Putamen (tissue), 1 donor: ENCODE measurements at regions not wholly inside any gene's neighbourhood (a gene's known extent, or its start where the extent isn't known, plus 50 kb on each side); places are given as distances from the start of the nearest gene placed in this dataset.

Experiments
- DNase-seq: peaks from one replicate; pipeline ENCODE4 v3.0.0-alpha.2; 2016; ENCODE audit warnings: low spot score

DNA sequence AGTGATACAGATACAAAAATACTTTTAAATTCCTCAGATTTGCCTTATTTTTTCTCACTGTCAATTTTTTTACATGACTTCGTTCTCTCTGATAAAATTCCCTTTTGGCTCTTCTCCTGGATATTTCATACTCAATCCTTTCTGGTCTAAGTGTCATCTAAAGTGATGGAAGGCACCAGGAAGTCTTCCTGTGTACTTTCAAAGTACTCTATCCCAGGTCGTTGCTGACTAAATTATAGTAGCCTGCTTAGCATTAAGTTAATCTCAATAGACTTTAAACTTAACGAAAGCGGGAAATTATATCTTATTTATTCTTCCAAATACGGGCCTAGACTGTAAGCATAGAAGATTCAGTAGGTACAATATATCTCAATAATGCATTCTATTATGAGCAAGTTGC is 67.8 kb downstream of the CASP12 start:
- no peak for DNase-seq

DNA sequence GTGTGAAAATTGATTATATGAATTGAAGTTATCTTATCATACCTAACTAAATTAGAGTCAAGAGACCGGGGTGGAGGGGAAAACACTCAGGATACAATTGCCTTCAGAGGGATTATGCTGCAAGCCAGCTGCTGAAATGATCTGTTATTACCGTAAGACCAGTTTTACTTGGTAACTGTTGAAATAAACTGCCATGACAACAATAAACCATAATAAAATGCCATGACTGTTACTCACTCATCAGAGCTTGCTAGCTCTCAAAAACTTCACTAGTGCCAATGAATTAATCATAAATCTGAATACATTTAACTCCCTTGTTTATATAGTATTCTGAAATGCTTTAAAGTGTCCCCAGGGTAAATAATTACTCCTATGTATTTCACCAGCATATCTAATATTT is 68.2 kb downstream of the CASP12 start:
- DNase-seq, result no peak

DNA sequence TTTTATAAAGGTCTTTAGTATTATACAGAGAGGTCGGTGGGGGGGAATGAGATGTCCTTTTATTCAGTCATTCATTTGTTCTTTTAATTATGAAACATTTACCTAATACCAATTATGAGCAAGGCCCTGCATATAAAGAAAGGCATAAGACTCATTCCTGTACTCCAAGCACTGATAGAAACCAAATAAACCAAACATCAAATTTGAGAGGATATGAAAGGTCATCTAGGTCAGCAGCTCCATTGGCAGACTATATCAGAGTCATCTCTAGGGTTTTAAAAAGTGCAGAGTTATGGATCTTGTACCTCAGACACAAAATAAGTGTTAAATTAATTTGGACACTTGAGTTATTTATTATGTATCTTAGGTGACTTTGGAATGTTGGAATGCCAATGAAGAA is 71.5 kb downstream of the CASP12 start:
- DNase-seq, result no peak

DNA sequence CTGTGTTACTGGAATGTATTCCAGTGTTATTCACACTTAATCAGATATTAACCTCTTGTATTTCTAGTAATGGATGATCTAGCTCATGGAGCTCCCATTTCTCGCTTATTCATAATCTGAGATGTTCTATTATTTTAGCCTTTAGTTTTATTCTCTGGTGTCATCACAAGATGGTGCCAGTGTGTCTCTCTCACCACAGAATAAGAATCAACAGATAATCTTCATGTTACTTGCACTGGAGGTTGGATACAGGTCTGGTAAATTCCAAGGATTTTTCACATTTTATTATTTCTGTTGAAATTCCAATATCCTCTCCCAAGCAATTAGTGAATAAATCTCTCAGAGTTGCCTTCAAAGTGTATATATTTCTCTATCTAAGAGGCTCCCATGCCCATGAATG is 74.6 kb downstream of the CASP12 start:
- no peak for DNase-seq

DNA sequence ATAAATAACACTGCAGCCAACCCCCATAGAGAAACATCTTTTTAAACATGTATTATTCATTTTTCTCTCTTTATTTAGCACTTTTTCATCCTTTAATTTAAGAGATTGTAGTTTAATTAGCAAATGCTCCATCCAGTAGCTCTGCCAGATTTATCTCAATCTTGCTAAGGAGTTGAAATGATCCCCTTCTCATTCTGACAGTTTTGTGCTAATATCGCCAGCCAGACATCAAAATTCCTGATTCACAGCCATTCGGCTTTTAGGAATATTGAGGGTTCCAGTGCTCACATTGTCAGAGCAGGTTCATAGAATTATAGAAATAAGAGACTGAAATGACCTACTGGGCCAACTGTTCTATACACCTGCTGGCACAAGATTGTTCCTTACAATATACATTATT is 77.8 kb downstream of the CASP12 start:
- DNase-seq, result no peak

DNA sequence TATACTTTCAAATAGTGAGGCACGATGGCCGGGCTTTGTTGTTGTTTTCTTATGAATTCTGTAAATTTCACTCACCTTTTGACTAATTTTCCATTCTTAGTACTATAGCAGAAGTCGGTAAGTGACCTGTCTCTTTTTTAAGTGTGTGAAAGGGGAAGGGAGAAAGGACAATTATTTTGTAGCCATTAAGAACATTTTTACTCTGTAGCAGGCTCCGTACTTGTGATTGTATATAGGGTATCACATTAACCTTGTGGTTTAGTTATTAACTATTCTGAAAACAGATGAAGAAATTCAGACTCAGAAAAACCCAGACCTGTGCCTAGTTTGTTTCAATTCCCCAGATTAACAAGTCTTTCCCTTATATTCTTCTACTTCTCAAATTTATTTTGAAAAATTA is 78.7 kb downstream of the CASP12 start:
- DNase-seq, result no peak

DNA sequence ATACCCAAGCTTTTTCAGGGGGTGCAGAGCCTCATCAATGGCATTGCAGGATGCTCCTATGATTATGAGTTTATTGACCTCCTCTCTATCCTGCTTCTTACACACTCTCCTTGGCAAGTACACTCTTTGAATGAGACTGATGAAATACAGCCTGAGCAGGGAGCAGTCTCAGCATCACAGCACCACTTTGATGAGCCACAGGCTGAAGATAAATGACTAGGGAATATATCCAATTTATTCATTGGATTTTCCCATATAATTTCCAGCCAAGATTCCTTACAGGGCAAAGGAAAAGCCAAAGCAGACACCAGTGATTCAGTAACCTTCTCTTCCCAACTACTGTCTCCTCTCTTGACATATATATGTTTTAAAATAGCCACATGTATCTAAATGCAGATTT is 79.2 kb downstream of the CASP12 start:
- no peak for DNase-seq

DNA sequence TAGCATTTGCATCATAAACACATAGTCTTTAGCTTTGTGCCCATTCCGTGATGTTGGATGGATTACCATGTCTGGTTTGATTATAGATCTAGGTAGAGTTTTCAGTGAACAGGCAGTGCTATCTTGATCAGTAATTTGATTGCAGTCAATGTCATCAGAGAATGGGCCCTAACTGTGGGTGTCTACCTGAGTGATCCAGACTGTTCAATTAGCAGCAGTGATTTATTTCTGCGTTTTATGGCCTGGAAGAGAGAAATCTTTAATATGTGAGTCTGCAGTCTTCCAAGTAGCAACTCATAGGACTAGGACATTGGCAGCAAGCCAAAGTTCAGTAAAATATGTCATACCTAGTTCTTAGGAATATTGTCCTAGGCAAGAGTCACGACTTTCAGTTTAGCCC is 80.3 kb downstream of the CASP12 start:
- no peak for DNase-seq

DNA sequence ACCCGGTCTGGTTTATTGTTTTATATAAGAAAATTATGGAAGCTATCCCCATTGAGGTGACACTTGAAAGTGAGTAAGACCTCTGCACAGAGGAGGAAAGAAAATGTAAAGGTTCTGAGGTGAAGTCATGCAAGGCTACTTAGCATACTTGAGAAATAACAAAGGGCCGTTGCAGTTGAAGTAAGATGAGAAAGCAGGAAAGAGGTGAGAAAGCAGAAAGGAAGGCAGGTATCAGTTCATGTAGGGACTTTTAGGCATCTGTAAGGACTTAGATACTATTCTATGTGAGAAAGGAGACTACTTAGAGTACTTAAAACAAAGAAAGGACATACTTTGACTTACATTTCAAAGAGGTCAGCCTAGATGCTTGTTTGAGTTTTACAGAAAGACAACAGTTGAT is 84.7 kb downstream of the CASP12 start:
- DNase-seq, result no peak

DNA sequence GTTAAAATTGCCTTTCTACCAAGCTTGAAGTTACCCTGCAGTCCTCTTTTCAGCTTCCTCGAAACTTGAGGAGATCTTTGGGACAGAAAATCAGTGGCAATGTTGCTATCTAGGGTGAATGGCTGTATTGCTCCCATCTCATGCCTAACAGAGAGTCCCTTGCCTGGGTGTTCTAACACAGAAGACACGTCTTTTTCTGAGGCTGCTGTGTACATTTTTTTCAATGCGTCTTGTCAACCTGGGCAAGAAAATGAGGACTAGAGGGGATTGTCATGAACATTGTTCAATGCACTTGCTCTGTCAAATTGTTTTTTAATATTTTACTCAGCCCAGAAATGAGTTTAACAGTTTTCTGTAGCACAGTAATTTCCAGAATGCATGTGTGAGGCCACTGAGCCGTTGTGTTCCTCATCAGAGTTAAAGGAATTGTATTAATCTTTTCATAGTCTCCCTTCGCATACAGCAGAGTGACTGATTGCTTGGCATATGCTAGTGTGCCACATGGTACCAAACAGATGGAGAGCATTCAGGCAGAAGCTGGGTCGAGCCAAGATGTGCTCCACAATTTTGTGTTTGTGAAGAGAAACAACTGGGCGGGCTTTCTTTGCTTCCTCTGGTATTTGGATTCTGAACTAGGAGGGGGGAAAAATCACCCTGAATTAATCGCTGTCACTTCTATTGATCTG is 86.0 kb downstream of the CASP12 start:
- DNase-seq, result no peak

DNA sequence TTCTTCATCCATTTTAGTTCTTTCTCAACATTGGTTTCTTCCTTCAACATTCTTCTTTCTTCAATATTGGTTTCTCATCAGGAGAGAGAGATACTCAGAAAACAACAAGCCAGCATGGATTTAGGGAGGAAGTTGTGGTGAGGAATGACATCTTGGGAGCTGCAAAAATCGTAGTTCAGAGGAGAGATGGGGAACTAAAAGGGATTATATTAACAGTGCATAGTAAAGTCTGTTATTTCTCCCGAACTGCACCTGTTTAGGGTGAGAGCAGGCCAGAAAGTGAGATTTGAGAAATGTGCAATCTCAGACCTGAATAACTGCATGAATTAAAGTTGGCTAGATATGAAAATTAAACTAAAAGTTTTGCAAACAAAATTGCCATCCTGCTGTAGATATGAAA is 94.5 kb downstream of the CASP12 start:
- DNase-seq, result no peak

DNA sequence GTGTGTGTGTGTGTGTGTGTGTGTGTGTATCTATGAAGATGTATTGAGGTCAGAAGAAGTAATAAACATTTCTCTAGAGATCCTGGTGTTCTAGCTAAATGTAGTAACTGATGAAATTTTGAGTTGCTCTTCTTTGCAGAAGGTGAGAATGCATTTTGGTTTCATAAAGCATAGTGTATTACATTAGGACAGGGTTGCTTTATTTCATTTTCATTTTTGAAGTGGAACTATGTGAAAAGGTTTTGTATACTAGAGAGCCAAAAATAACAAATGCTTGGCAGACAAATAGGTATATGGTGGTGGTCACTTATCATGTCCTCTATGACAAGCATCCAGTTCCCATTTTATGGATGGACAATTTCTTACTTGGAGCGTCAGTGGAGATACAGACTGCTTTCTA is 99.0 kb downstream of the CASP12 start:
- no peak for DNase-seq

DNA sequence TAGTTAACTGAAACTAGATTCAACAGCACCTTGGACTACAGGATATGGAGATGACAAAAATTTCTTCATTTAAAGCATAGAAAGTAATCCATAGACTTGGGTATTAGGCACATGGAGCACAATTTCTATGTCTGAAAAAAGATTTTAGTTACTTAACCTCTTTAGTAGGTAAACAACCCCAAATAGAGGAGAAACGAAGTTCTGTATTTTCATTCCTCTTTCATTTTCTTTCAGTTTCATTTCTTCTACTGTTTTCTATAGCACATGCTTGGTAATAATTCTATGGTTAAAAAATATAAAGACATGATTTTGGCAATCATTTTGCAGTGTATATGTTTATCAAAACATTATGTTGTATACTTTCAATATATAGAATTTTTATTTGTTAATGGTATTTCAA is 99.5 kb downstream of the CASP12 start:
- DNase-seq, result no peak

DNA sequence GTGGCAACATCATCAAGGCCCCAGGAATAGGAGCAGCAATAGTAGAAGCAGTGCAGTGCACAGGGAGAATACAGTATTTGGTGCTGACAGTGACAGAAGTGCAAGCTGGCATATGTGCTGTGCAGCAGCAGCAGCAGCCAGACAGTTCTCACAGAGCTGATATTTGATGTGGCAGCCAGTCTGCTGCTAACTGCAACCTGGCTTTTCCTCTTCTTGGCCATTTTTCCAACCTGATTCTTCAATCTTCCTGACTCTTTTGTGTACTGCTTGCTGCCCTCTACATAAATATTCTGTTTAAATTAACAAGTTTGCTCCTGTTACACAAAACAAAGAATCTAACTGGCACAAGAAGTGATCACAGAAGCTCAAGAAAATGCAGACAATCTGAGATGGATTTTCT is 102.0 kb downstream of the CASP12 start:
- no peak for DNase-seq

DNA sequence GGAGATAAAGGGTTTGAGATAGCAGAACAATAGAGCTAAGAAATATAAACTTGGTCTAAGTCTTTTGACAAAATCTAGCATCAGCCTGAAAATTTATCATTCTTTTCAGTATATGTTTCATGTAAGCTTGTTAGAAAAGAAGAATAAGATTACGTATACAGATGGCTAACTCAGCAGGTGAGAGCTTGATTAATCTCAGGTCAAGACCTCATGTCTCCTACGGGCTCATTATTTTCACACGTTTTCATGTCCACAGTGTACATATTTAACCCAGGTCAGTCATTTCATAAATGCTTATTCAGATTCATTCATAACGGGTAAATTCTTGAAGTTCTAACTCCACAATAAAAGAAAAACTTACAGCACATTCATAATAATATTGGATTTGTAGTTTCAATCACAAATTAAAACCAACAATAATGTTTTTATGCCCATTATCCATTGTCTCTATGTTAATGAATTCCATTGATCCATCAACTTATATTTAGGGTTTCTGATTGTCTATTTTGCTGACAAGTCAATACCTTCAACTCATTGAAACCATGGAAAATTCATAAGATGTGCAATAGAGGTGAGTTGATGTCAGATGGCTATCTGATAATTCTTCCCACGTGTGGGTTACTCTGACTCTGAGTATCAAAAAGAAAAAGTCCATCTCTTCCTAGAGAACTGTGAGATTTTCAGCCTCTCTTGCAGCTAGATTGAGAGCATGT is 102.6 kb downstream of the CASP12 start:
- no peak for DNase-seq

DNA sequence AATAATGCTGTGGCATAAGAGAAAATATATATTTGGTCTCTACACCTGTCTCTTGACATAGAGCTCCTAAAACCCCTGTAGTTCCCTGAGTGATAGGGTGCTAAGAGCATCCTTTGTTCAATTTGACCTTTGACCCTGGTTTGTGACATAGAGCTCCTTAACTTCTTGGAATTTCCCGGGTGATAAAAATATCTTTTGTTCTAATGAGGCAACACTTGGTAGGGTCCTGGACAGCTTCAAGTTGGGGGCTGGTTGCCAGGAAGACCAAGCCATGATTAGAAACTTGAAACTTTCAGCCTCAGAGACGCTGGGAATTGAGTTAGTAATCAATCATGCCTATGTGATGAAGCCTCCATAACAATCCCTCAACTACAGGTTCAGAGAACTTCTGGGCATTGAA is 105.4 kb downstream of the CASP12 start:
- DNase-seq, result no peak

DNA sequence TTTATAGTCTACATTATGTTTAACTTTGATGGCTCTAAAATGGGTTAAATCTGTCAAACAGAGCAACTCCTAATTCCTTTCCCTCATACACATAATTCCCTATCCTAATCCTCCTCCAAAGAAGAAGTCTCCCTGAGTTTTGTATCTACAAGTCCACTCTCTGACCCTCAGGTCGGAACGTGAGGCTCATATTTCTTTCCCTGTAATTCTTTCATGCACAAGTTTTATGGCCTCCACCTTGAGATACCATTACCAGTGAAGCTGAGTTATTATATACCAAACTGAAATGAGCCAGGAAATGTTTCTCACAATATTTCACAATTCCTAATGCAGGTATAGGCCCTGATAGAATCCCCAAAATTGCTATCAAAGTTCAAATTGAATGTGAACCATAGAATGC is 106.4 kb downstream of the CASP12 start:
- no peak for DNase-seq

DNA sequence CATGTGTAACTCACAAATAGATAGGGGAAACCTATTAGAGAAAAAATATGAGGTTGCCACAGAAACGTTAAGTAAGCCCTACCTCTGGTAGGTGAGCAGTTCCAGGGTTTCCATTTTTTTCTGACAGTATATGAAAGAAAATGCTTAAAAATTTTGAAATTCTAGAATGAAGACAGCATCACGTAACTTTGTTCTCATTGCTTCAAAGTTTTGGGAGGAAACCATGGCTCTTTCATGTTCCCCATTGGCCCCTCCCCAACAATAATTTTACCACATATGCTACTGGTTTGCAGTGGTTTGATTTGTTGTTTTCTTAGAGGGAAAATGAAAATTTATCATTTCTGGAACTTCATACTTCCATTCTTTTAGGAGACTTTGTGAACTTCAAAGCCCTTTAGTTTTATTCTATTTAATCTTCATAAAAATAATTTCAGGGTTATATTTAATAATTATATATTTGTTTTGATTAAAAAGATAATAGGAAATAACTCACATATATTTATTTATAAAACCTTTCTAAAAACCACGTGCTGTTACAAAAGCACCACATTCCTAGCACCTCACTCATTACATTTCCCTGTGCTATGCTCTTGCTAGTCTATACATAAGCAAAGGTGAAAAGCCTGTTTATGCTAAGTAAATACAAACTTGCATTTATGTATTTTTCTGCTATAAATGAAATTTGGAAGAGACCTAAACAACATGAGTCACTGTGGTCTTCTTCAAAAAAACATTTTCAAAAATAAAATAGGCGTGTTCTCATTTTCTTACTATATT is 113.4 kb downstream of the CASP12 start:
- no peak for DNase-seq

DNA sequence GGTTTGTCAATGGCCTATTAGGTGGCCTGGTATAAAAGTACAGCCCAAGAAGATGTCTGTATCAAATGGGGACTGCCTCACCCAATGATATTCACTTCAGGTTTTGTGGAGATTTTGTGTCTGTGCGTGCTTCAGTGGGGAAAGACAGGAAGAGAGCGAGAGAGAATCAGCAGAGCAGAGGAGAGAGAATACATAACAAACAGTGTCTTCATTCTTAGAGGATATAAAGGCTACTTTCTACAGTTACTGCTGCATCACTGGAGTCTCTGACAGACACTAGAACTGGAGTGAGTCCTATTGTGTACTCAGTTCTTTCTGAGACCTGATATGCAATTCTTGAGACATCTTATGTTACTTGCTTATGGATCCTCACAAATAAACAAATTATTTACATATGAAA is 115.0 kb downstream of the CASP12 start:
- no peak for DNase-seq

DNA sequence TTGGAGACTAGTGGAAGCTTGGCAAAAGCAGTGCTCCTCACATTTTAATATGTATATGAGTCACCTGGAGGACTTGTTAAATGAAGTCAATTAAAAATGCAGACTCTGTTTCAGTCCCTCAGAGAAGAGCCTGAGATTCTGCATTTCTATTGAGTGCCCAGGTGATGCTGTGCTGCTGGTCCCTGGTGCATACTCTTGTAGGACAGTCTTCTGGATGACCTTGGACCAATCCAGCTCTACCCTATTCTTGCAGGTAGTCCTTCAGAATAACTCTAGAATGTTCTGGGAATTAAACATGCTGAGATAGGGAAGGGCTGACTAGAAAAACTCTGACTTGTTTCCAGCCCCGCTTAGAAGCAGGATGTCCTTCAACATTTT is 115.9 kb downstream of the CASP12 start:
- DNase-seq, result no peak

DNA sequence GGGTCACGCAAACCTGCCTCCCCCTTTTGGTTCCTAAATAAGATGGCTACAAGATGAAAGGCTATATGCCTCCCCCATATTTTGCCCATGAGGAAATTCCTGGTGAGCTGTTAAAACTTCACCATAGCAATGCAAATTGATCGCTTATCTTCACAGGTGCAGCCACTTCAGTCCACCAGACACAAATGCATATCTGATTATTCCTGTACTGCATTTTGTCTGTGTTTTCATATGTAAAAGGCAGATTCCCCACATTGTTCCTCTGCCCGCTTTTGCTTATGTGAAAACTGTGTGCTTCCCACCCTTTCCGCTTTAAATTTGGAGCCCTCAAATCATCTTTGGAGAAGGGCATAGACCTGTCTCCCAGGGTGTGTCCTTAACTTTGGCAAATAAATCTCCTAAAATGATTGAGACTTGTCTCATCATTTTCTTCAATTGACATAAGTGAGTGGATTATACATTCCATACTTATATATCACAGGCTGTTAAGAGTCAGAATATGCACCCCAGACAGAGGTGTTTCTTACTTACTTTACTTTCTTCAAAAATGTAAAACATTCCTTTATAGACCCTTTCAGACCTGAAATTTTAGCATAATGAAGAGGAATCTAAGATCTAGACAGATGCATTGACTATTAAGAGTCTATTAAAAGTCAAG is 116.4 kb downstream of the CASP12 start:
- no peak for DNase-seq

DNA sequence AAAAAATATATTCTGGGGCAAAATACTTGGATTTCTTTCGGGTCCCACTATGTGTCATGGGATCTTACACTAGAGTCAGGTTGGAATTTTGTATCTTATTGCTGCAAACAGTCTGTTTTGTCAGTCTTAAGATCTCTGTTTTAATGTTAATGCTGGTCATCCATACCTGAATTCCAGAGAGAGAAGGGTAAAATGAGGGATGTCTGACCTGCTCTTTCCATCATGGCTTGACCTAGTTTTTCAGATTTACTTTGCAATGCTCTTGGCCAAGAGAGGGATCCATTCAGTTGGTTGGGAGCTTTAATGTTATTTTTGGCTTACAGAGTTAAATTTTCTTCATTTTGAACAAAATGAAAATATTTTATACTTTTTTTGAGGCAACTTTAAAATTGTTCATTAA is 117.2 kb downstream of the CASP12 start:
- DNase-seq, result no peak
